ENCODE measurements at regions not wholly inside any gene's neighbourhood (a gene's known extent, or its start where the extent isn't known, plus 50 kb on each side); places are given as distances from the start of the nearest gene placed in this dataset.

DNA sequence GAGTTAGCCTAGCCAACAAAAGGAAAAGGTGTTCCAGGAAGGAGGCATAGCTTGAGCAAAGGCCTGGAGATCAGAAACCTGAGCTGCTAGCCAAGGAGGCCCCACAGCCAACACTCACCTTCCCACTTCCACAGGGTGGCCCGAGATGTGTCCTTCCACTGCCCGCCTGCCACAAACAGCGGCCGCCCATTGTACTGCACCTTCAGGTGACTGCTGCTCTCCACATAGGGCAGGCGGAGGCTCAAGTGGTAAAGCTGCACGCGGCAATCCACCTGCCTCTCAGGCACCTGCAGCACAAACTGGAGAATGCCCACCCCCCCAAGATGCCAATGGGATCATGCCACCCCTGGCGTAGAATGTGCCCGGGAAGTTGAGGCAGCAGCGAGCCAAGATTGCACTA is 111.5 kb downstream of the RMI2 start:
- TF ChIP-seq EZH2 (IDR thresholded peaks at IDR 0.05; ENCODE audit: insufficient read depth, low read length), result no peak
- TF ChIP-seq, protein P1, sequence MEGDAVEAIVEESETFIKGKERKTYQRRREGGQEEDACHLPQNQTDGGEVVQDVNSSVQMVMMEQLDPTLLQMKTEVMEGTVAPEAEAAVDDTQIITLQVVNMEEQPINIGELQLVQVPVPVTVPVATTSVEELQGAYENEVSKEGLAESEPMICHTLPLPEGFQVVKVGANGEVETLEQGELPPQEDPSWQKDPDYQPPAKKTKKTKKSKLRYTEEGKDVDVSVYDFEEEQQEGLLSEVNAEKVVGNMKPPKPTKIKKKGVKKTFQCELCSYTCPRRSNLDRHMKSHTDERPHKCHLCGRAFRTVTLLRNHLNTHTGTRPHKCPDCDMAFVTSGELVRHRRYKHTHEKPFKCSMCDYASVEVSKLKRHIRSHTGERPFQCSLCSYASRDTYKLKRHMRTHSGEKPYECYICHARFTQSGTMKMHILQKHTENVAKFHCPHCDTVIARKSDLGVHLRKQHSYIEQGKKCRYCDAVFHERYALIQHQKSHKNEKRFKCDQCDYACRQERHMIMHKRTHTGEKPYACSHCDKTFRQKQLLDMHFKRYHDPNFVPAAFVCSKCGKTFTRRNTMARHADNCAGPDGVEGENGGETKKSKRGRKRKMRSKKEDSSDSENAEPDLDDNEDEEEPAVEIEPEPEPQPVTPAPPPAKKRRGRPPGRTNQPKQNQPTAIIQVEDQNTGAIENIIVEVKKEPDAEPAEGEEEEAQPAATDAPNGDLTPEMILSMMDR (IDR thresholded peaks at IDR 0.05; ENCODE audit: insufficient read depth, low read depth, low read length), result no peak

All from astrocyte (in vitro differentiated cells and primary cell).